Effector memory CD8-positive, alpha-beta T cell (primary cell): ENCODE measurements at regions not wholly inside any gene's neighbourhood (a gene's known extent, or its start where the extent isn't known, plus 50 kb on each side); places are given as distances from the start of the nearest gene placed in this dataset.

Experiments used
- ATAC-seq: fragments of 150-1000 bp; cut with Tn5 transposase; replicated peaks from 2 replicates; pipeline ENCODE4 v1.10.0; 2021; ENCODE audit warnings: mild to moderate bottlenecking, moderate library complexity
- DNase-seq, 3 experiments: peaks; one replicate each; pipeline ENCODE4 v3.0.0; 2021
- H3K27ac Mint-ChIP-seq, 2 donors: one replicate each; pipeline ENCODE4 v1.8.0; 2022; ENCODE audit warnings: mild to moderate bottlenecking in 2 of 2, mixed read lengths in 2 of 2, moderate library complexity in 2 of 2
- H3K27me3 Mint-ChIP-seq, 2 donors: one replicate each; pipeline ENCODE4 v1.8.0; 2022; ENCODE audit warnings: mixed read lengths in 2 of 2
- H3K36me3 Mint-ChIP-seq: one replicate; pipeline ENCODE4 v1.8.0; 2022; ENCODE audit warnings: mild to moderate bottlenecking, moderate library complexity, mixed read lengths; ENCODE audit not compliant: insufficient read depth
- H3K4me1 Mint-ChIP-seq, 2 donors: one replicate each; pipeline ENCODE4 v1.8.0; 2022; ENCODE audit warnings: low read depth in 2 of 2, mixed read lengths in 2 of 2
- H3K4me3 Mint-ChIP-seq, 2 donors: one replicate each; pipeline ENCODE4 v1.8.0; 2022; ENCODE audit warnings: mild to moderate bottlenecking in 2 of 2, mixed read lengths in 2 of 2, moderate library complexity in 2 of 2
- H3K9me3 Mint-ChIP-seq, 2 donors: one replicate each; pipeline ENCODE4 v1.8.0; 2022; ENCODE audit warnings: mixed read lengths in 2 of 2

GRCh38 chr5:3512361-3513095 is 83.1 kb upstream of the IRX1 start:
- H3K9me3 Mint-ChIP-seq = peaks cover 14 to 16% of the 10 kb centered on the region in 2 donors
- no peaks in the 10 kb centered on the region for H3K4me1 Mint-ChIP-seq
- no peak overlapping the region for H3K4me3 Mint-ChIP-seq
- DNase-seq (no peak), ATAC-seq (no peak)
- H3K27ac Mint-ChIP-seq = no peak overlapping the region
- H3K27me3 Mint-ChIP-seq = no peaks in the 10 kb centered on the region
- no peaks in the 10 kb centered on the region for H3K36me3 Mint-ChIP-seq

GRCh38 chr5:3511934-3512333 is 83.7 kb upstream of the IRX1 start:
- H3K9me3 Mint-ChIP-seq = peaks cover 14 to 16% of the 10 kb centered on the region in 2 donors
- no peak for ATAC-seq

GRCh38 chr5:3511519-3511918 is 84.1 kb upstream of the IRX1 start:
- H3K27me3 Mint-ChIP-seq = no peaks in the 10 kb centered on the region
- no peak overlapping the region for H3K27ac Mint-ChIP-seq
- no peak overlapping the region for H3K4me3 Mint-ChIP-seq
- DNase-seq (no peak), ATAC-seq (no peak)
- H3K4me1 Mint-ChIP-seq = no peaks in the 10 kb centered on the region
- H3K9me3 Mint-ChIP-seq = peaks cover 14 to 16% of the 10 kb centered on the region in 2 donors
- H3K36me3 Mint-ChIP-seq = no peaks in the 10 kb centered on the region

More at GRCh38 chr5:3511934-3512333, 83.7 kb upstream of the IRX1 start:
- Mint-ChIP-seq H3K27ac (no peak overlapping the region), H3K27me3 (no peaks in the 10 kb centered on the region), H3K4me1 (no peaks in the 10 kb centered on the region), H3K4me3 (no peak overlapping the region), H3K36me3 (no peaks in the 10 kb centered on the region)
- no peak for DNase-seq

- peaks cover 16% of the 10 kb centered on the region in 2 donors for H3K9me3 Mint-ChIP-seq
- H3K4me3 Mint-ChIP-seq = no peak overlapping the region
- ATAC-seq (no peak), DNase-seq (no peak)
- H3K4me1 Mint-ChIP-seq = no peaks in the 10 kb centered on the region
- no peaks in the 10 kb centered on the region for H3K27me3 Mint-ChIP-seq
- no peaks in the 10 kb centered on the region for H3K36me3 Mint-ChIP-seq
- H3K27ac Mint-ChIP-seq = no peak overlapping the region
Measured at GRCh38 chr5:3510642-3511417, 84.8 kb upstream of the IRX1 start.

GRCh38 chr5:3509290-3509689 is 86.3 kb upstream of the IRX1 start:
- peaks cover 4% of the 10 kb centered on the region for H3K36me3 Mint-ChIP-seq
- no peaks in the 10 kb centered on the region for H3K4me1 Mint-ChIP-seq
- no peak for ATAC-seq
- H3K27ac Mint-ChIP-seq = no peak overlapping the region
- H3K9me3 Mint-ChIP-seq = peaks cover 12 to 16% of the 10 kb centered on the region in 2 donors
- DNase-seq = no peak
- H3K4me3 Mint-ChIP-seq = no peak overlapping the region
- no peaks in the 10 kb centered on the region for H3K27me3 Mint-ChIP-seq

- no peak overlapping the region for H3K4me3 Mint-ChIP-seq
- H3K4me1 Mint-ChIP-seq = no peaks in the 10 kb centered on the region
- peaks cover 4% of the 10 kb centered on the region for H3K36me3 Mint-ChIP-seq
- no peaks in the 10 kb centered on the region for H3K27me3 Mint-ChIP-seq
- peaks cover 16 to 17% of the 10 kb centered on the region in 2 donors for H3K9me3 Mint-ChIP-seq
- ATAC-seq (no peak), DNase-seq (no peak)
- no peak overlapping the region for H3K27ac Mint-ChIP-seq
Measured at GRCh38 chr5:3508395-3508794, 87.2 kb upstream of the IRX1 start.

GRCh38 chr5:3490957-3491507 is 104.6 kb upstream of the IRX1 start:
- H3K4me1 Mint-ChIP-seq = no peaks in the 10 kb centered on the region
- H3K27ac Mint-ChIP-seq = no peak overlapping the region
- no peaks in the 10 kb centered on the region for H3K27me3 Mint-ChIP-seq
- DNase-seq (no peak), ATAC-seq (no peak)
- H3K9me3 Mint-ChIP-seq = peaks cover 9 to 21% of the 10 kb centered on the region in 2 donors
- H3K36me3 Mint-ChIP-seq = no peaks in the 10 kb centered on the region
- no peak overlapping the region for H3K4me3 Mint-ChIP-seq

- Mint-ChIP-seq H3K4me3 (no peak overlapping the region), H3K9me3 (peaks cover 9 to 25% of the 10 kb centered on the region in 2 donors), H3K27ac (no peak overlapping the region), H3K27me3 (no peaks in the 10 kb centered on the region), H3K36me3 (no peaks in the 10 kb centered on the region), H3K4me1 (no peaks in the 10 kb centered on the region)
- no peak for ATAC-seq
- no peak for DNase-seq
Measured at GRCh38 chr5:3489239-3489843, 106.3 kb upstream of the IRX1 start.

GRCh38 chr5:3484836-3485235 is 110.8 kb upstream of the IRX1 start:
- DNase-seq (no peak), ATAC-seq (no peak)
- no peak overlapping the region for H3K27ac Mint-ChIP-seq
- no peaks in the 10 kb centered on the region for H3K4me1 Mint-ChIP-seq
- H3K4me3 Mint-ChIP-seq = no peak overlapping the region
- H3K27me3 Mint-ChIP-seq = no peaks in the 10 kb centered on the region
- H3K36me3 Mint-ChIP-seq = no peaks in the 10 kb centered on the region
- peaks cover 11 to 36% of the 10 kb centered on the region in 2 donors for H3K9me3 Mint-ChIP-seq

GRCh38 chr5:3481175-3481574 is 114.5 kb upstream of the IRX1 start:
- no peak overlapping the region for H3K4me3 Mint-ChIP-seq
- H3K27me3 Mint-ChIP-seq = no peaks in the 10 kb centered on the region
- peaks cover 5 to 28% of the 10 kb centered on the region in 2 donors for H3K9me3 Mint-ChIP-seq
- H3K4me1 Mint-ChIP-seq = no peaks in the 10 kb centered on the region
- DNase-seq (no peak), ATAC-seq (no peak)
- H3K27ac Mint-ChIP-seq = no peak overlapping the region
- H3K36me3 Mint-ChIP-seq = no peaks in the 10 kb centered on the region

- Mint-ChIP-seq H3K4me1 (no peaks in the 10 kb centered on the region), H3K27ac (no peak overlapping the region), H3K27me3 (no peaks in the 10 kb centered on the region), H3K4me3 (no peak overlapping the region), H3K9me3 (peaks cover 3 to 12% of the 10 kb centered on the region in 2 donors), H3K36me3 (no peaks in the 10 kb centered on the region)
- DNase-seq (no peak), ATAC-seq (no peak)
Measured at GRCh38 chr5:3475674-3476073, 120.0 kb upstream of the IRX1 start.

GRCh38 chr5:3466392-3466791 is 129.2 kb upstream of the IRX1 start:
- H3K9me3 Mint-ChIP-seq = peaks cover 2 to 3% of the 10 kb centered on the region in 2 donors
- peaks cover 3% of the 10 kb centered on the region for H3K36me3 Mint-ChIP-seq
- DNase-seq = no peak

GRCh38 chr5:3460416-3460815 is 135.2 kb upstream of the IRX1 start:
- Mint-ChIP-seq H3K4me3 (no peak overlapping the region), H3K36me3 (peaks cover 3% of the 10 kb centered on the region), H3K27me3 (no peaks in the 10 kb centered on the region), H3K4me1 (no peaks in the 10 kb centered on the region), H3K9me3 (peaks cover 9 to 29% of the 10 kb centered on the region in 2 donors), H3K27ac (no peak overlapping the region)
- ATAC-seq = no peak
- no peak for DNase-seq

More at GRCh38 chr5:3466392-3466791, 129.2 kb upstream of the IRX1 start:
- ATAC-seq = no peak
- H3K27ac Mint-ChIP-seq = no peak overlapping the region
- H3K4me1 Mint-ChIP-seq = no peaks in the 10 kb centered on the region
- H3K4me3 Mint-ChIP-seq = no peak overlapping the region
- no peaks in the 10 kb centered on the region for H3K27me3 Mint-ChIP-seq
